ENCODE measurements at regions not wholly inside any gene's neighbourhood (a gene's known extent, or its start where the extent isn't known, plus 50 kb on each side); places are given as distances from the start of the nearest gene placed in this dataset.

DNA sequence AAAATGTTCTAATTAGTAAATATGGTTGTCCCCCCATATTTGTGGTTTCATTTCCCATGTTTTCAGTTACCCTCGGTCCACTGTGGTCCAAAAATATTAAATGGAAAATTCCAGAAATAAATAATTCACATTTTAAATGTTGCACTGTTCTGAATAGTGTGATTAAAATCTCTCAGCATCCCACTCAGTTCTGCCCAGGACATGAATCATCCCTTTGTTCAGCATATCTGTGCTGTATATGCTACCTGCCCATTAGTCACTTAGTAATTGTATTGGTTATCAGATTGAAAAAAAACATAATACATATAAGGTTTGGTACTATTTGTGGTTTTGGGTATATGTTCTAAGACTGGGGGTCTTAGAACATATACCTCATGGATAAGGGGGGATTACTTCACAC is 55.1 kb upstream of the NXF3 start:
- ChIA-PET POLR2A (no interaction called here), CTCF (no interaction called here)
- Histone ChIP-seq H3K27ac (ENCODE audit: insufficient read depth, low read depth, low read length) (no peak overlapping the region), H3K36me3 (ENCODE audit: control insufficient read depth in 2 of 2, extremely low read depth in 1 of 2, insufficient read depth in 2 of 2, low read length in 2 of 2) (no peaks in the 10 kb centered on the region), H3K79me2 (ENCODE audit: control insufficient read depth, insufficient read depth, low read length) (no peaks in the 10 kb centered on the region), H2AFZ (ENCODE audit: low read depth, low read length) (no peak overlapping the region), H3K4me3 (replicated peaks in 1 of 3; ENCODE audit: insufficient read depth in 1 of 3, low read depth in 1 of 3, low read length in 3 of 3) (no peak overlapping the region), H4K20me1 (replicated peaks; ENCODE audit: control insufficient read depth, extremely low read depth, insufficient read depth, low read length) (no peaks in the 10 kb centered on the region), H3K27me3 (ENCODE audit: control insufficient read depth in 2 of 2, insufficient read depth in 2 of 2, low read length in 2 of 2) (no peaks in the 10 kb centered on the region), H3K9ac (replicated peaks; ENCODE audit: extremely low read depth, insufficient read depth, low read length) (no peak overlapping the region), H3K4me2 (ENCODE audit: insufficient read depth, low read length) (no peak overlapping the region), H3K9me1 (replicated peaks; ENCODE audit: control insufficient read depth, extremely low read depth, insufficient read depth, low read length) (no peaks in the 10 kb centered on the region), H3K4me1 (ENCODE audit: control insufficient read depth, extremely low read depth, insufficient read depth, low read length) (peaks cover 8% of the 10 kb centered on the region), H3K9me3 (replicated peaks; ENCODE audit: control insufficient read depth, insufficient read depth, low read length) (no peaks in the 10 kb centered on the region)
- no peak for DNase-seq (ENCODE audit: low read depth, low spot score)
- dilution Hi-C loops (cut with MboI; ENCODE audit: extremely low pct_ligation_motif_present, low sequenced_read_pairs): no loop called here
- intact Hi-C loops (cut with micrococcal nuclease): no loop called here
- no peak for FAIRE-seq
- TF ChIP-seq GATA2 (IDR thresholded peaks at IDR 0.05; ENCODE audit: insufficient read depth, insufficient read length, low read depth, low read length) (peak; percentile 51), MYC (IDR thresholded peaks at IDR 0.05; ENCODE audit: low read depth, low read length) (no peak)
- no TSS peak for BruUV-seq (replicated peaks)
